ENCODE measurements at regions not wholly inside any gene's neighbourhood (a gene's known extent, or its start where the extent isn't known, plus 50 kb on each side); places are given as distances from the start of the nearest gene placed in this dataset.

GRCh38 chr13:78420814-78421213, 182.5 kb downstream of the POU4F1 start:
- no peak for DNase-seq

- DNase-seq: no peak
Observed at GRCh38 chr13:78413887-78414553, 189.3 kb downstream of the POU4F1 start.

- no peak for DNase-seq
Observed at GRCh38 chr13:78410847-78411246, 192.5 kb downstream of the POU4F1 start.

- DNase-seq: no peak
Observed at GRCh38 chr13:78410164-78410563, 193.2 kb downstream of the POU4F1 start.

GRCh38 chr13:78409172-78409571, 194.2 kb downstream of the POU4F1 start:
- no peak for DNase-seq

GRCh38 chr13:78404846-78405360, 198.4 kb downstream of the POU4F1 start:
- DNase-seq: no peak

- DNase-seq: no peak
Observed at GRCh38 chr13:78402708-78403400, 200.5 kb downstream of the POU4F1 start.

- no peak for DNase-seq
Observed at GRCh38 chr13:78401873-78402707, 201.3 kb downstream of the POU4F1 start.

- no peak for DNase-seq
Observed at GRCh38 chr13:78398743-78399410, 204.5 kb downstream of the POU4F1 start.

GRCh38 chr13:78393286-78394142, 209.8 kb downstream of the POU4F1 start:
- DNase-seq: no peak

GRCh38 chr13:78383899-78384298, 219.5 kb downstream of the POU4F1 start:
- no peak for DNase-seq

- DNase-seq: no peak
Observed at GRCh38 chr13:78383071-78383484, 220.3 kb downstream of the POU4F1 start.

GRCh38 chr13:78382491-78382890, 220.9 kb downstream of the POU4F1 start:
- no peak for DNase-seq

GRCh38 chr13:78376822-78377221, 226.5 kb downstream of the POU4F1 start:
- no peak for DNase-seq

- no peak for DNase-seq
Observed at GRCh38 chr13:78376033-78376432, 227.3 kb downstream of the POU4F1 start.

- no peak for DNase-seq
Observed at GRCh38 chr13:78372581-78372980, 230.8 kb downstream of the POU4F1 start.

GRCh38 chr13:78370231-78370630, 233.1 kb downstream of the POU4F1 start:
- no peak for DNase-seq

GRCh38 chr13:78364711-78365110, 238.6 kb downstream of the POU4F1 start:
- DNase-seq: no peak

GRCh38 chr13:78341032-78341431, 262.3 kb downstream of the POU4F1 start:
- no peak for DNase-seq

- no peak for DNase-seq
Observed at GRCh38 chr13:78339927-78340326, 263.4 kb downstream of the POU4F1 start.

GRCh38 chr13:78334059-78334458, 269.3 kb downstream of the POU4F1 start:
- DNase-seq: no peak

GRCh38 chr13:78326633-78327032, 276.7 kb downstream of the POU4F1 start:
- no peak for DNase-seq
